Epithelial cell of esophagus (primary cell): ENCODE measurements at regions not wholly inside any gene's neighbourhood (a gene's known extent, or its start where the extent isn't known, plus 50 kb on each side); places are given as distances from the start of the nearest gene placed in this dataset.
"Not testable (repeated sequence)": the region's sequence is repeated elsewhere in the genome, so short reads cannot be mapped to it uniquely, and the experiment has no call there.

Source experiments
- DNase-seq: peaks from one replicate; pipeline ENCODE4 v3.0.0; 2010; ENCODE audit warnings: low read depth
- H3K4me3 ChIP-seq: 2 replicates; pipeline ENCODE4 v1.5.1; 2011; ENCODE audit warnings: mild to moderate bottlenecking, low read length, control low read depth
- TF ChIP-seq, protein P1 (sequence below): IDR thresholded peaks from 2 replicates; pipeline ENCODE4 v1.5.1; 2011; ENCODE audit warnings: low read depth, mild to moderate bottlenecking, low read length, control low read depth, inconsistent platforms; ENCODE audit not compliant: insufficient read depth; ENCODE audit errors: missing control alignments

DNA sequence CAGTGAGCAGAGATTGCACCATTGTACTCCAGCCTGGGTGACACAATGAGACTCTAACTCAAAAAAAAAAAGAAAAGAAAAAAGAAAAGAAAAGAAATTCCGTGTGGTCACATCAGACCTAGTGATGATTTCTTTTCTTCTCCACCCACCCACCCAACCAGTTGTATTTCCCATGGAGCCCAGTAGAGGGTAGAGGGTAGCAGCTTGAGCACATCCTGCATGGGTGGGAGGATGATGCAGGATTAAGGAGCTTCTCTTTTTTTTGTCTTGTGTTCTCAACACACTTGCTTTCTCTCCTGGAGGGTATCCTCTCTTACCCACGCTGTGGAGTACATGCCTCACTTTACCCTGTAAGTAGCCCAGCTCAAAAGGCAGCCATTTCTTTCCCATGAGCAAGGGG lies 118.6 kb upstream of the CARD11 start:
- no peak overlapping the region for H3K4me3 ChIP-seq
- TF ChIP-seq, protein P1, sequence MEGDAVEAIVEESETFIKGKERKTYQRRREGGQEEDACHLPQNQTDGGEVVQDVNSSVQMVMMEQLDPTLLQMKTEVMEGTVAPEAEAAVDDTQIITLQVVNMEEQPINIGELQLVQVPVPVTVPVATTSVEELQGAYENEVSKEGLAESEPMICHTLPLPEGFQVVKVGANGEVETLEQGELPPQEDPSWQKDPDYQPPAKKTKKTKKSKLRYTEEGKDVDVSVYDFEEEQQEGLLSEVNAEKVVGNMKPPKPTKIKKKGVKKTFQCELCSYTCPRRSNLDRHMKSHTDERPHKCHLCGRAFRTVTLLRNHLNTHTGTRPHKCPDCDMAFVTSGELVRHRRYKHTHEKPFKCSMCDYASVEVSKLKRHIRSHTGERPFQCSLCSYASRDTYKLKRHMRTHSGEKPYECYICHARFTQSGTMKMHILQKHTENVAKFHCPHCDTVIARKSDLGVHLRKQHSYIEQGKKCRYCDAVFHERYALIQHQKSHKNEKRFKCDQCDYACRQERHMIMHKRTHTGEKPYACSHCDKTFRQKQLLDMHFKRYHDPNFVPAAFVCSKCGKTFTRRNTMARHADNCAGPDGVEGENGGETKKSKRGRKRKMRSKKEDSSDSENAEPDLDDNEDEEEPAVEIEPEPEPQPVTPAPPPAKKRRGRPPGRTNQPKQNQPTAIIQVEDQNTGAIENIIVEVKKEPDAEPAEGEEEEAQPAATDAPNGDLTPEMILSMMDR = no peak
- no peak for DNase-seq

DNA sequence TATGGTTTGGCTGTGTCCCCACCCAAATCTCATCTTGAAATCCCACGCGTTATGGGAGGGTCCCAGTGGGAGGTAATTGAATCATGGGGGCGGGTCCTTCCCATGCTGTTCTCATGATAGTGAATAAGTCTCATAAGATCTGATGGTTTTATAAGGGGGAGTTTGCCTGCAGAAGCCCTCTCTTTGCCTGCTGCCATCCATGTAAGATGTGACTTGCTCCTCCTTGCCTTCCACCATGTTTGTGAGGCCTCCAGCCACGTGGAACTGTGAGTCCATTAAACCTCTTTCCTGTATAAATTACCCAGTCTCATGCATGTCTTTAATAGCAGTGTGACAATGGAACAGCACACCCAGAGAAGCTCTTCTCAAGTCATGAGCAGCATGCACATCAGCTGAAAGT lies 119.1 kb upstream of the CARD11 start:
- not testable (repeated sequence) for DNase-seq, H3K4me3 ChIP-seq

DNA sequence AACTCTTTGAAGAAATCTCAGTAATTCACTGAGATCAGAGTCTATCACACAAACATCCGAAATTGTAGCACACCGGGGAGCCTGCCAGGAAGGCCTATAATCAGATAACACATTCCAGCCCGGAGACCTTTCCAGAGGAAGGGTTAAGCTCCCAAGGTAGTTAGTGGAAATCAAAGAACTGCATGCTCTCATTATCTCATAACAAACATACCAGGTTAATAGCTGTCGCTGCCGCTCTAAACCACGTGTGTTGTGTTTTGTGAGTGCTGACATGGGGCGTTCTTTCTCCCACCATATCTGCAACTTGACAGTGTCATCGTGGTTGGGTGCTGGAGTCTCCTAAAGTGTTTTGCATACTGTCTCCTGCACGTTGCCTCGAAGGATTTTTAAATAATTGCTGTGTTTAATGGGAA lies 120.7 kb upstream of the CARD11 start:
- DNase-seq = no peak
- no peak overlapping the region for H3K4me3 ChIP-seq
- TF ChIP-seq, protein P1 = no peak

DNA sequence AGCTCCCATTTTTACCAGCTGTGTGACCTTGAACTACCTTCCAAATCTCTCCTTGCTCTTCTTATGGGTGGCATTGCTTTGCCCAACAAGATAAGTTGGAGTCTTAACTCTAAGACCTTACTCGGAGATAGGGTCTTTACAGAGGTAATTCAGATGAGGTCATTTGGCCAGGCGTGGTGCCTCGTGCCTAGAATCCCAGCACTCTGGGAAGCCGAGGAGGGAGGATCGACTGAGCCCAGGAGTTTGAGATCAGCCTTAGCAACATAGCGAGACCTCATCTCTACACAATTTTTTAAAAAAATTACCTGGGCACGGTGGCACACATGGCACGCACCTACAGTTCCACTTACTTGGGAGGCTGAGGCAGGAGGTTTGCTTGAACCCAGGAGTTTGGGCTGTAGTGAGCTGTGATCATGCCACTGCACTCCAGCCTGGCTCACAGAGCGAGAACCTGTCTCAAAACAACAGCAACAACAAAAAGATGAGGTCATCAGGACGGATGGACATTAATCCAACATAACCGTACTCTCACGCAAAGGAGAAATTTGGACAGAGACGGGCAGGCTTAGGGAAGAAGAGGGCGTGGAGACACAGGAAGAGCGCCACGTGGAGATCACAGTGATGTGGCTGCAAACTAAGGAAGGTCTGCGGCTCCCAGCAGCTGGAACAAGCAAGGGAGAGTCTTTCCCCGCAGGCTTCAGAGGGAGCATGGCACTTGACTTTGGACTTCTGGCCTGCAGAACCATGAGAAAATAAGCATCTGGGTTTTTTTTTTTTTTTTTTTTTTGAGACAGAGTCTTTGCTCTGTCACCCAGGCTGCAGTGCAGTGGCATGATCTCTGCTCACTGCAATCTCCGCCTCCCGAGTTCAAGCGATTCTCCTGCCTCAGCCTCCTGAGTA lies 122.3 kb upstream of the CARD11 start:
- H3K4me3 ChIP-seq = no peak overlapping the region
- TF ChIP-seq, protein P1 = no peak
- no peak for DNase-seq

DNA sequence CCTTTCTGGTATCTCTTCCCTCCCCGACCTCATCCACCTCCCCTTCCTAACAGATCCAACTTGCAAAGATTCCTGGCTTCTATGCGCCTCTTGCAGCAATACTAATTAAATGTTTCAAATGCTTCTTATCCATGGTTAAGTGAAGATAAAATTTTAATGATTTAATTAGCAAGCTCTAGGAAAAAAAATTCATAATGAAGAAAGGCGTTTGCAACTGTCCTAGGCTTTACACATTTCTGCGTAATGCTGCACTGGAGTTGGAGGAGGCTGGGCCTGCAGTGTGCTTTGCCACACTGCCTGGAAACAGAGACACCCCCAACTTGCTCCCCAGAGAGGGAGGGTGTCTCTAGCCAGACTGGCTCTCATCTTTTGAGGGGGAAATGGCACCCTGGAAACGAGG lies 123.9 kb upstream of the CARD11 start:
- no peak overlapping the region for H3K4me3 ChIP-seq
- DNase-seq = no peak
- TF ChIP-seq, protein P1 = no peak

DNA sequence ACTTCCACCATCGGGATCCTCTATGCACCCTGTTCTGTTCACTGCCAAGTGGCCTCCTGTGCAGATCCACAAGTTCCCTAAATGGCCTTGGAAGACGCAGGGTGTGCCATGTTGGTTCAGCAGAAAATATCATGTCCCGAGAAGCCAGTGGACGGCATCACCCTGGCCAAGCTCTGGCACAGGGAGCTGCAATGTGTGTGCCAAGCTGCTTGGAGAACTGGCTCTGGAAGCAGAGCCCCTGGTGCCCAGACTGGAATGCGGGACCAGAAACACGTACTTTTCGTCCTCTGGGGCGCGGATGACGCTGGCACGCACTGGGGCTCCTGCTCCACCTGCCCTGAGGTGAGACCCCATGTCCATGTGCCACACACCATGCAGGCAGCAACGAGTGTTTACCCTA lies 124.7 kb upstream of the CARD11 start:
- TF ChIP-seq, protein P1 = no peak
- DNase-seq = no peak
- H3K4me3 ChIP-seq = no peak overlapping the region

DNA sequence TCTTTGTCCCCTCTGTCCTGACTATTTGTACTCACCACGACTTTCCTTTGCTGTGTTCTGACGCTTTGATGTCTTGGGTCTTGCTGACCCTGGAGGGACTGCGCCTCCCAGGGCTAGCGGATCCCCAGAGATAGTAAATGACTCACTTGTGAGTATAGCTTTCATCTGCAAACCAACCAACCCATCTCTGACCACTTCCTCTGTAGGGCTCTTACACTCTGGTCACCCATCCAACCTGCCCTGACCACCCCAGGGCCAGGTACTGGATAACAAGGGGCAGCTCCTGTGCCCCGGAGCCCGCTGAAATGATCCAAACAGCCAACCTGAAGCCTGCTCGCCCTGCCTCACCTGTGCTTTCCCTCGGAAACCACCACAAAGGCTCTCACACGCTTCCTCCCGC lies 125.2 kb upstream of the CARD11 start:
- DNase-seq = no peak
- TF ChIP-seq, protein P1 = no peak
- H3K4me3 ChIP-seq = no peak overlapping the region
